ENCODE measurements at regions not wholly inside any gene's neighbourhood (a gene's known extent, or its start where the extent isn't known, plus 50 kb on each side); places are given as distances from the start of the nearest gene placed in this dataset.

DNA sequence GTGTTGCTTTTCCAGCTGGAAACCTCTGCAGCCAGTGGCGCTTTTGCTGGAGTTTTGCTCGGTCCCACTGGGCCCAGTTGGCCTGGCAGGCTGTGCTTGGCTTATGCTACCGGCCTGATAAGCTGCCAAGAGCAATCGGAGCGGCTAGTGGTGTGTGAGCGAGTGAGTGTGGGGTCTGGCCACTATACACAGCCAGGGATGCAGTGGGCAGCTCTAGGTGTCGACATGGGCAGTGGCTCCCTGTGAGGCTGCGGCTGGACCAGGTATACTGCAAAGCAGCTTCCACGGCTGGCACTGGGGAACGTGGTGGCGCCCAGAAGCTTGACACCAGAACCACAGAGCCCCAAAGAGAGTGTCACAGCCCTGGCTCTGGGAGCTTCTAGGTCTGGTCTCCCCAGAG lies 996.5 kb downstream of the GRIK2 start:
- WGBS (ENCODE audit: insufficient coverage, insufficient replicate concordance, low lambda C conversion rate, missing lambda C conversion rate): 17% methylated on average over 11 of the region's 11 CpGs
- Histone ChIP-seq H3K4me3 (no peak overlapping the region), H3K27ac (ENCODE audit: control insufficient read depth, insufficient read depth) (no peak overlapping the region), H3K9ac (ENCODE audit: control insufficient read depth, insufficient read depth, low read length) (no peak overlapping the region), H3K9me3 (replicated peaks; ENCODE audit: control insufficient read depth, insufficient read depth, low read length) (no peaks in the 10 kb centered on the region), H3K4me2 (ENCODE audit: control insufficient read depth, insufficient read depth) (no peak overlapping the region), H3K36me3 (ENCODE audit: control insufficient read depth in 2 of 2, insufficient read depth in 2 of 2, low read length in 1 of 2) (no peaks in the 10 kb centered on the region), H4K20me1 (ENCODE audit: control insufficient read depth, insufficient read depth) (no peaks in the 10 kb centered on the region), H2AFZ (ENCODE audit: control insufficient read depth, low read depth, low read length) (no peak overlapping the region), H3K27me3 (replicated peaks in 1 of 2; ENCODE audit: control insufficient read depth in 2 of 2, insufficient read depth in 2 of 2, low read length in 1 of 2) (no peaks in the 10 kb centered on the region), H3K79me2 (ENCODE audit: control insufficient read depth, insufficient read depth, low read length) (no peaks in the 10 kb centered on the region), H3K4me1 (ENCODE audit: control insufficient read depth, insufficient read depth, low read length) (no peaks in the 10 kb centered on the region)
- intact Hi-C loops (cut with micrococcal nuclease; ENCODE audit: unreplicated experiment): no loop called here
- TF ChIP-seq ESRRA (IDR thresholded peaks at IDR 0.05; ENCODE audit: low read length) (no peak), STAT3 (IDR thresholded peaks at IDR 0.05; ENCODE audit: low read depth, low read length) (no peak), SMARCA5 (IDR thresholded peaks at IDR 0.05) (no peak), SUPT20H (IDR thresholded peaks at IDR 0.05; ENCODE audit: borderline replicate concordance, control insufficient read depth, low read depth, low read length) (no peak), BRCA1 (IDR thresholded peaks at IDR 0.05; ENCODE audit: low read depth, low read length) (no peak), BCL11A (IDR thresholded peaks at IDR 0.05; ENCODE audit: low read depth, low read length) (no peak), SMC3 (IDR thresholded peaks at IDR 0.05; ENCODE audit: borderline replicate concordance, low read length) (no peak), ZNF217 (IDR thresholded peaks at IDR 0.05) (no peak), MXI1 (IDR thresholded peaks at IDR 0.05; ENCODE audit: low read depth, low read length) (no peak), ZBED1 (IDR thresholded peaks at IDR 0.05; ENCODE audit: borderline replicate concordance) (no peak), CTCF (IDR thresholded peaks at IDR 0.05 in 2 of 3, conservative IDR thresholded peaks at IDR 0.05 in 1 of 3; ENCODE audit: control insufficient read depth in 2 of 3, extremely low read depth in 1 of 3, insufficient read depth in 1 of 3, low read depth in 3 of 3, low read length in 3 of 3) (no peak), ATF7 (IDR thresholded peaks at IDR 0.05; ENCODE audit: low read depth) (no peak), ASH2L (IDR thresholded peaks at IDR 0.05; ENCODE audit: borderline replicate concordance, low read depth) (no peak), MEF2B (IDR thresholded peaks at IDR 0.05; ENCODE audit: partially characterized antibody, poor library complexity, severe bottlenecking) (no peak)
- in situ Hi-C loops (cut with MboI): no loop called here
- RAD21 ChIA-PET (ENCODE audit: unreplicated experiment): no interaction called here
- CTCF ChIA-PET: interaction anchor here (0.7 kb wide), 1 partner anchor 17 kb away, joined by 3 read pairs; no protein-coding TSS in a partner anchor
- ATAC-seq: no peak; the same call in 2 of the 3 replicates
- FAIRE-seq: no peak
- SMC1A ChIA-PET (ENCODE audit: uncharacterized antibody, unreplicated experiment): interaction anchor here (0.7 kb wide), 1 partner anchor 14 kb away, joined by 3 read pairs; no protein-coding TSS in a partner anchor
- no peak for DNase-seq (ENCODE audit: low read depth, low spot score)
- BruUV-seq (replicated peaks): no TSS peak
- POLR2A ChIA-PET: no interaction called here
